HCT116 (cell line): ENCODE measurements at regions not wholly inside any gene's neighbourhood (a gene's known extent, or its start where the extent isn't known, plus 50 kb on each side); places are given as distances from the start of the nearest gene placed in this dataset.

Experiments
- ATAC-seq: fragments of 200-7000 bp; cut with Tn5 transposase; 2 replicates; pipeline ENCODE4 v1.9.1; 2020; ENCODE audit warnings: mild to moderate bottlenecking, moderate library complexity
- BruUV-seq: library from RNA; stranded (reverse); fragments of 400-500 nt; replicated peaks from 2 replicates; lab custom pipeline; 2021; lab: Mats Ljungman, UMichigan
- CTCF ChIA-PET: fragments of 300-600 bp; sonication (Branson Sonifier 250); formaldehyde crosslinking; loops from one replicate; lab custom pipeline; 2021; ENCODE audit warnings: antibody characterized with exemption; lab: Charles Lee
- POLR2A ChIA-PET: fragments of 300-600, 350-600 bp; sonication (Branson Sonifier 250); formaldehyde crosslinking; loops from one replicate; lab custom pipeline; 2021; ENCODE audit warnings: antibody characterized with exemption; lab: Charles Lee
- RAD21 ChIA-PET, 2 experiments: fragments of 300-600 bp; sonication (Branson Sonifier 250); formaldehyde crosslinking; loops; one replicate each; lab custom pipeline; 2023; ENCODE audit warnings: low total read pairs in 2 of 2; ENCODE audit not compliant: uncharacterized antibody in 2 of 2, unreplicated experiment in 2 of 2, low non-redundant PET in 1 of 2; lab: Charles Lee
- DNase-seq: peaks from one replicate; pipeline ENCODE4 v3.0.0-alpha.2; 2010; ENCODE audit warnings: low read depth, low spot score
- H2AFZ ChIP-seq: fragments of 200-600 bp; shearing (Covaris generic), sonication (generic); 2 replicates; pipeline ENCODE4 v1.6.1; 2017; ENCODE audit warnings: low read depth, mixed run types, mixed read lengths, antibody characterized with exemption, low read length; ENCODE audit not compliant: poor library complexity, severe bottlenecking
- H3K27ac ChIP-seq: 2 replicates; pipeline ENCODE4 v1.5.1; 2012; ENCODE audit warnings: low read depth, low read length
- H3K27me3 ChIP-seq: fragments of 200-600 bp; sonication (generic); 2 replicates; pipeline ENCODE4 v1.6.1; 2016; ENCODE audit warnings: mixed run types, low read length, mixed read lengths; ENCODE audit not compliant: insufficient read depth
- H3K36me3 ChIP-seq, 2 experiments: fragments of 200-500 bp in 1 of 2; fragments of 200-600 bp in 1 of 2; sonication (Bioruptor generic) in 1 of 2; sonication (generic) in 1 of 2; 2 replicates each; pipeline versions ENCODE4 v1.5.1 to v1.6.1; 2014 to 2016; ENCODE audit warnings: low read length in 2 of 2, inconsistent platforms in 1 of 2, mixed read lengths in 1 of 2, mixed run types in 1 of 2; ENCODE audit not compliant: insufficient read depth in 2 of 2, control insufficient read depth in 1 of 2
- H3K4me1 ChIP-seq, 2 experiments: fragments of 200-600 bp in 1 of 2; sonication (generic) in 1 of 2; 2 replicates each; pipeline versions ENCODE4 v1.5.1 to v1.6.1; 2012 to 2017; ENCODE audit warnings: low read length in 2 of 2, inconsistent platforms in 1 of 2, mild to moderate bottlenecking in 1 of 2, mixed read lengths in 1 of 2, mixed run types in 1 of 2, moderate library complexity in 1 of 2; ENCODE audit not compliant: insufficient read depth in 2 of 2, control insufficient read depth in 1 of 2
- H3K4me2 ChIP-seq: fragments of 200-600 bp; sonication (generic); 2 replicates; pipeline ENCODE4 v1.6.1; 2017; ENCODE audit warnings: mixed run types, low read length, mixed read lengths
- H3K4me3 ChIP-seq, 2 experiments: fragments of 200-600 bp in 1 of 2; sonication (generic) in 1 of 2; replicated peaks in 1 of 2; 2 replicates each; pipeline ENCODE4 v1.5.1; 2011 to 2016; ENCODE audit warnings: low read length in 2 of 2, control low read depth in 1 of 2, low read depth in 1 of 2, mild to moderate bottlenecking in 1 of 2, mixed read lengths in 1 of 2, mixed run types in 1 of 2
- H3K79me2 ChIP-seq: fragments of 200-600 bp; sonication (generic); 2 replicates; pipeline ENCODE4 v1.6.1; 2017; ENCODE audit warnings: mild to moderate bottlenecking, mixed run types, low read length, moderate library complexity, mixed read lengths; ENCODE audit not compliant: insufficient read depth
- H3K9ac ChIP-seq: fragments of 200-600 bp; sonication (generic); 2 replicates; pipeline ENCODE4 v1.6.1; 2016; ENCODE audit warnings: low read length, mixed read lengths
- H3K9me2 ChIP-seq: fragments of 200-600 bp; sonication (generic), shearing (Covaris generic); 2 replicates; pipeline ENCODE4 v1.6.1; 2017; ENCODE audit warnings: mixed run types, mild to moderate bottlenecking, moderate library complexity; ENCODE audit not compliant: insufficient read depth
- H3K9me3 ChIP-seq, 2 experiments: fragments of 200-500 bp in 1 of 2; fragments of 200-600 bp in 1 of 2; sonication (Bioruptor generic) in 1 of 2; sonication (generic) in 1 of 2; 2 replicates each; pipeline ENCODE4 v1.6.1; 2014 to 2017; ENCODE audit warnings: low read length in 2 of 2, mixed read lengths in 2 of 2, inconsistent platforms in 1 of 2, low read depth in 1 of 2, mild to moderate bottlenecking in 1 of 2, mixed run types in 1 of 2, moderate library complexity in 1 of 2; ENCODE audit not compliant: control insufficient read depth in 1 of 2, insufficient read depth in 1 of 2
- H4K20me1 ChIP-seq: fragments of 200-600 bp; sonication (generic), shearing (Covaris generic); 2 replicates; pipeline ENCODE4 v1.6.1; 2017; ENCODE audit warnings: mixed run types, mild to moderate bottlenecking, moderate library complexity; ENCODE audit not compliant: insufficient read depth
- CEBPB ChIP-seq: IDR thresholded peaks from 2 replicates; pipeline ENCODE4 v1.6.1; 2012; ENCODE audit warnings: low read depth
- EGR1 ChIP-seq: IDR thresholded peaks from 2 replicates; pipeline ENCODE4 v1.6.1; 2012; ENCODE audit warnings: low read depth
- POLR2A ChIP-seq: IDR thresholded peaks from 2 replicates; pipeline ENCODE4 v1.7.0; 2011; ENCODE audit warnings: borderline replicate concordance; ENCODE audit not compliant: insufficient read depth, insufficient read length; ENCODE audit errors: extremely low read depth
- RAD21 ChIP-seq: IDR thresholded peaks from 2 replicates; pipeline ENCODE4 v1.6.1; 2012; ENCODE audit warnings: low read depth, mild to moderate bottlenecking
- SIN3A ChIP-seq: IDR thresholded peaks from 2 replicates; pipeline ENCODE4 v1.6.1; 2012; ENCODE audit warnings: low read depth
- SP1 ChIP-seq: IDR thresholded peaks from 2 replicates; pipeline ENCODE4 v1.6.1; 2012; ENCODE audit warnings: low read depth
- SRF ChIP-seq: IDR thresholded peaks from 2 replicates; pipeline ENCODE4 v1.6.1; 2012; ENCODE audit warnings: low read depth
- YY1 ChIP-seq: IDR thresholded peaks from 2 replicates; pipeline ENCODE4 v1.6.1; 2011; ENCODE audit warnings: low read length, low read depth, moderate library complexity, mild to moderate bottlenecking; ENCODE audit not compliant: insufficient replicate concordance; ENCODE audit errors: extremely low read depth
- ZNF274 ChIP-seq: fragments of 200-500 bp; sonication (Bioruptor generic); IDR thresholded peaks from 2 replicates; pipeline ENCODE4 v1.6.1; 2014; ENCODE audit warnings: mild to moderate bottlenecking, low read depth, low read length, inconsistent platforms
- intact Hi-C: fragments of 100-400 bp; cut with micrococcal nuclease; formaldehyde crosslinking; loops from 2 replicates; pipeline ENCODE4 v1.10.0; 2022
- TF ChIP-seq, protein P1 (sequence below): IDR thresholded peaks from 2 replicates; pipeline ENCODE4 v1.6.1; 2011; ENCODE audit warnings: mild to moderate bottlenecking, low read length, moderate library complexity; ENCODE audit not compliant: insufficient replicate concordance; ENCODE audit errors: extremely low read depth
- TF ChIP-seq, protein P2 (sequence below): IDR thresholded peaks from 2 replicates; pipeline ENCODE4 v1.6.1; 2012
- TF ChIP-seq, protein P3 (sequence below), 3 experiments: fragments of 200-600 bp in 1 of 3; sonication (generic) in 1 of 3; IDR thresholded peaks in 2 of 3; conservative IDR thresholded peaks in 1 of 3; 2 replicates each; pipeline ENCODE4 v1.5.1; 2012 to 2017; ENCODE audit warnings: low read depth in 2 of 3, low read length in 2 of 3, antibody characterized with exemption in 1 of 3, borderline replicate concordance in 1 of 3, control low read depth in 1 of 3, mild to moderate bottlenecking in 1 of 3, mixed read lengths in 1 of 3, mixed run types in 1 of 3, moderate library complexity in 1 of 3; ENCODE audit not compliant: insufficient read depth in 1 of 3
- TF ChIP-seq, protein P4 (sequence below): IDR thresholded peaks from 2 replicates; pipeline ENCODE4 v1.6.1; 2012; ENCODE audit warnings: low read depth
- TF ChIP-seq, protein P5 (sequence below): IDR thresholded peaks from 2 replicates; pipeline ENCODE4 v1.6.1; 2012

DNA sequence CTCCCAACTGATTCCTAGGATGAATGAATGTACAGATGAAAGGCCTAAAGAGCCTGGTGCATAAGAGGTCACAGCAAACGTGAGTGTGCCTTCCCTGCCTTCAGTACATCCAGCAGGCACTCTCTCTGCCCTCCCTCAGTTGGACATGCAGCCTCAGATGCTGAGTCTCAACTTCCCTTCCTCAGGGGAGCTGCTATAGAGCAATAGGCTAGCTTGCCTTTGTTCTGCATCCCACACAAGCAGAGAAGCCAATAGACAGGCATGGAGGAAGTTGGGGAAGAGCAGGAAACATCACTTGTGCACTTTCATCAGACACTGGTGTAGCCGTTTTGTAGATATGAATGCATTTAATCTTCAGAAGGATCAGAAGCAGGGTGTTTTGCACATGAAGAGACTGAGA is 147.5 kb upstream of the THBS1 start:
- intact Hi-C loops, result no loop called here
- Histone ChIP-seq H3K4me1 (no peaks in the 10 kb centered on the region), H3K9me3 (no peaks in the 10 kb centered on the region), H3K9me2 (no peaks in the 10 kb centered on the region), H2AFZ (no peak overlapping the region), H3K36me3 (no peaks in the 10 kb centered on the region), H3K9ac (no peak overlapping the region), H3K4me3 (no peak overlapping the region), H3K27ac (no peak overlapping the region), H3K4me2 (no peak overlapping the region), H4K20me1 (no peaks in the 10 kb centered on the region), H3K79me2 (no peaks in the 10 kb centered on the region), H3K27me3 (no peaks in the 10 kb centered on the region)
- no peak for DNase-seq
- no peak for ATAC-seq
- POLR2A ChIA-PET, result no interaction called here
- RAD21 ChIA-PET, result no interaction called here
- CTCF ChIA-PET, result no interaction called here
- BruUV-seq, result no TSS peak
- no peak for TF ChIP-seq CEBPB
- TF ChIP-seq, protein P1, sequence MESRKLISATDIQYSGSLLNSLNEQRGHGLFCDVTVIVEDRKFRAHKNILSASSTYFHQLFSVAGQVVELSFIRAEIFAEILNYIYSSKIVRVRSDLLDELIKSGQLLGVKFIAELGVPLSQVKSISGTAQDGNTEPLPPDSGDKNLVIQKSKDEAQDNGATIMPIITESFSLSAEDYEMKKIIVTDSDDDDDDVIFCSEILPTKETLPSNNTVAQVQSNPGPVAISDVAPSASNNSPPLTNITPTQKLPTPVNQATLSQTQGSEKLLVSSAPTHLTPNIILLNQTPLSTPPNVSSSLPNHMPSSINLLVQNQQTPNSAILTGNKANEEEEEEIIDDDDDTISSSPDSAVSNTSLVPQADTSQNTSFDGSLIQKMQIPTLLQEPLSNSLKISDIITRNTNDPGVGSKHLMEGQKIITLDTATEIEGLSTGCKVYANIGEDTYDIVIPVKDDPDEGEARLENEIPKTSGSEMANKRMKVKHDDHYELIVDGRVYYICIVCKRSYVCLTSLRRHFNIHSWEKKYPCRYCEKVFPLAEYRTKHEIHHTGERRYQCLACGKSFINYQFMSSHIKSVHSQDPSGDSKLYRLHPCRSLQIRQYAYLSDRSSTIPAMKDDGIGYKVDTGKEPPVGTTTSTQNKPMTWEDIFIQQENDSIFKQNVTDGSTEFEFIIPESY, result no peak
- TF ChIP-seq, protein P2, sequence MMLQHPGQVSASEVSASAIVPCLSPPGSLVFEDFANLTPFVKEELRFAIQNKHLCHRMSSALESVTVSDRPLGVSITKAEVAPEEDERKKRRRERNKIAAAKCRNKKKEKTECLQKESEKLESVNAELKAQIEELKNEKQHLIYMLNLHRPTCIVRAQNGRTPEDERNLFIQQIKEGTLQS, result no peak
- no peak for TF ChIP-seq POLR2A
- no peak for TF ChIP-seq SRF
- TF ChIP-seq YY1, result no peak
- no peak for TF ChIP-seq SIN3A
- no peak for TF ChIP-seq RAD21
- TF ChIP-seq, protein P3, sequence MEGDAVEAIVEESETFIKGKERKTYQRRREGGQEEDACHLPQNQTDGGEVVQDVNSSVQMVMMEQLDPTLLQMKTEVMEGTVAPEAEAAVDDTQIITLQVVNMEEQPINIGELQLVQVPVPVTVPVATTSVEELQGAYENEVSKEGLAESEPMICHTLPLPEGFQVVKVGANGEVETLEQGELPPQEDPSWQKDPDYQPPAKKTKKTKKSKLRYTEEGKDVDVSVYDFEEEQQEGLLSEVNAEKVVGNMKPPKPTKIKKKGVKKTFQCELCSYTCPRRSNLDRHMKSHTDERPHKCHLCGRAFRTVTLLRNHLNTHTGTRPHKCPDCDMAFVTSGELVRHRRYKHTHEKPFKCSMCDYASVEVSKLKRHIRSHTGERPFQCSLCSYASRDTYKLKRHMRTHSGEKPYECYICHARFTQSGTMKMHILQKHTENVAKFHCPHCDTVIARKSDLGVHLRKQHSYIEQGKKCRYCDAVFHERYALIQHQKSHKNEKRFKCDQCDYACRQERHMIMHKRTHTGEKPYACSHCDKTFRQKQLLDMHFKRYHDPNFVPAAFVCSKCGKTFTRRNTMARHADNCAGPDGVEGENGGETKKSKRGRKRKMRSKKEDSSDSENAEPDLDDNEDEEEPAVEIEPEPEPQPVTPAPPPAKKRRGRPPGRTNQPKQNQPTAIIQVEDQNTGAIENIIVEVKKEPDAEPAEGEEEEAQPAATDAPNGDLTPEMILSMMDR (IDR thresholded peaks at IDR 0.05 in 2 of 3, conservative IDR thresholded peaks at IDR 0.05 in 1 of 3; ENCODE audit: borderline replicate concordance in 1 of 3, insufficient read depth in 1 of 3, low read depth in 2 of 3, low read length in 2 of 3), result no peak
- no peak for TF ChIP-seq SP1
- TF ChIP-seq, protein P4, sequence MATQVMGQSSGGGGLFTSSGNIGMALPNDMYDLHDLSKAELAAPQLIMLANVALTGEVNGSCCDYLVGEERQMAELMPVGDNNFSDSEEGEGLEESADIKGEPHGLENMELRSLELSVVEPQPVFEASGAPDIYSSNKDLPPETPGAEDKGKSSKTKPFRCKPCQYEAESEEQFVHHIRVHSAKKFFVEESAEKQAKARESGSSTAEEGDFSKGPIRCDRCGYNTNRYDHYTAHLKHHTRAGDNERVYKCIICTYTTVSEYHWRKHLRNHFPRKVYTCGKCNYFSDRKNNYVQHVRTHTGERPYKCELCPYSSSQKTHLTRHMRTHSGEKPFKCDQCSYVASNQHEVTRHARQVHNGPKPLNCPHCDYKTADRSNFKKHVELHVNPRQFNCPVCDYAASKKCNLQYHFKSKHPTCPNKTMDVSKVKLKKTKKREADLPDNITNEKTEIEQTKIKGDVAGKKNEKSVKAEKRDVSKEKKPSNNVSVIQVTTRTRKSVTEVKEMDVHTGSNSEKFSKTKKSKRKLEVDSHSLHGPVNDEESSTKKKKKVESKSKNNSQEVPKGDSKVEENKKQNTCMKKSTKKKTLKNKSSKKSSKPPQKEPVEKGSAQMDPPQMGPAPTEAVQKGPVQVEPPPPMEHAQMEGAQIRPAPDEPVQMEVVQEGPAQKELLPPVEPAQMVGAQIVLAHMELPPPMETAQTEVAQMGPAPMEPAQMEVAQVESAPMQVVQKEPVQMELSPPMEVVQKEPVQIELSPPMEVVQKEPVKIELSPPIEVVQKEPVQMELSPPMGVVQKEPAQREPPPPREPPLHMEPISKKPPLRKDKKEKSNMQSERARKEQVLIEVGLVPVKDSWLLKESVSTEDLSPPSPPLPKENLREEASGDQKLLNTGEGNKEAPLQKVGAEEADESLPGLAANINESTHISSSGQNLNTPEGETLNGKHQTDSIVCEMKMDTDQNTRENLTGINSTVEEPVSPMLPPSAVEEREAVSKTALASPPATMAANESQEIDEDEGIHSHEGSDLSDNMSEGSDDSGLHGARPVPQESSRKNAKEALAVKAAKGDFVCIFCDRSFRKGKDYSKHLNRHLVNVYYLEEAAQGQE, result no peak
- TF ChIP-seq ZNF274, result no peak
- no peak for TF ChIP-seq EGR1
- TF ChIP-seq, protein P5, sequence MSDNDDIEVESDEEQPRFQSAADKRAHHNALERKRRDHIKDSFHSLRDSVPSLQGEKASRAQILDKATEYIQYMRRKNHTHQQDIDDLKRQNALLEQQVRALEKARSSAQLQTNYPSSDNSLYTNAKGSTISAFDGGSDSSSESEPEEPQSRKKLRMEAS, result no peak
